Sciatic nerve (tissue), 2 donors: ENCODE measurements at regions not wholly inside any gene's neighbourhood (a gene's known extent, or its start where the extent isn't known, plus 50 kb on each side); places are given as distances from the start of the nearest gene placed in this dataset.

Experiments
- ATAC-seq: fragments of 200-7000 bp; cut with Tn5 transposase; one replicate; pipeline ENCODE4 v1.9.1; 2020; ENCODE audit warnings: mild to moderate bottlenecking, moderate library complexity
- DNase-seq: peaks from one replicate; pipeline ENCODE4 v3.0.0-alpha.2; 2020; ENCODE audit warnings: low spot score
- intact Hi-C: fragments of 100-400 bp; cut with DNase I; formaldehyde crosslinking; loops from one replicate; pipeline ENCODE4 v1.14.2; 2022
- donor health status: DM: no; HTN: no; CAD: no.
- donor health status: DM: no; HTN: no; CAD: no.

- ATAC-seq: no peak
Measured at GRCh38 chr11:127345819-127346459, 345.4 kb upstream of the KIRREL3 start.

GRCh38 chr11:127340438-127340837 is 339.9 kb upstream of the KIRREL3 start:
- intact Hi-C loops: loop anchor here (10.0 kb wide), 1 partner anchor 906 kb away; no protein-coding TSS in a partner anchor
- ATAC-seq (no peak), DNase-seq (no peak)

More at GRCh38 chr11:127345819-127346459, 345.4 kb upstream of the KIRREL3 start:
- intact Hi-C loops: loop anchor here (10.0 kb wide), 1 partner anchor 911 kb away; no protein-coding TSS in a partner anchor
- DNase-seq: peak; percentile 61

- no peak for DNase-seq
- intact Hi-C loops: no loop called here
- ATAC-seq: no peak
Measured at GRCh38 chr11:127339376-127339775, 338.8 kb upstream of the KIRREL3 start.

- DNase-seq (no peak), ATAC-seq (no peak)
- intact Hi-C loops: no loop called here
Measured at GRCh38 chr11:127338380-127339259, 338.1 kb upstream of the KIRREL3 start.

- no peak for ATAC-seq
- no peak for DNase-seq
- intact Hi-C loops: no loop called here
Measured at GRCh38 chr11:127334466-127334865, 333.9 kb upstream of the KIRREL3 start.

GRCh38 chr11:127332896-127333295 is 332.3 kb upstream of the KIRREL3 start:
- DNase-seq: no peak
- ATAC-seq: no peak
- intact Hi-C loops: no loop called here

GRCh38 chr11:127330044-127330443 is 329.5 kb upstream of the KIRREL3 start:
- no peak for DNase-seq
- intact Hi-C loops: no loop called here
- no peak for ATAC-seq

GRCh38 chr11:127308291-127308690 is 307.7 kb upstream of the KIRREL3 start:
- DNase-seq (no peak), ATAC-seq (no peak)
- intact Hi-C loops: no loop called here

GRCh38 chr11:127307700-127308099 is 307.1 kb upstream of the KIRREL3 start:
- intact Hi-C loops: no loop called here
- DNase-seq (no peak), ATAC-seq (no peak)

- DNase-seq (no peak), ATAC-seq (no peak)
- intact Hi-C loops: no loop called here
Measured at GRCh38 chr11:127304634-127305033, 304.1 kb upstream of the KIRREL3 start.

GRCh38 chr11:127288926-127289325 is 288.4 kb upstream of the KIRREL3 start:
- ATAC-seq (no peak), DNase-seq (no peak)
- intact Hi-C loops: no loop called here

GRCh38 chr11:127281534-127281933 is 281.0 kb upstream of the KIRREL3 start:
- intact Hi-C loops: no loop called here
- ATAC-seq: no peak
- no peak for DNase-seq

- ATAC-seq (no peak), DNase-seq (no peak)
- intact Hi-C loops: no loop called here
Measured at GRCh38 chr11:127275774-127276173, 275.2 kb upstream of the KIRREL3 start.

GRCh38 chr11:127274328-127274676 is 273.7 kb upstream of the KIRREL3 start:
- no peak for ATAC-seq
- intact Hi-C loops: no loop called here

GRCh38 chr11:127273593-127274327 is 273.2 kb upstream of the KIRREL3 start:
- no peak for DNase-seq
- intact Hi-C loops: no loop called here
- ATAC-seq: no peak

More at GRCh38 chr11:127274328-127274676, 273.7 kb upstream of the KIRREL3 start:
- no peak for DNase-seq

GRCh38 chr11:127270851-127271250 is 270.3 kb upstream of the KIRREL3 start:
- intact Hi-C loops: no loop called here
- ATAC-seq (no peak), DNase-seq (no peak)

GRCh38 chr11:127269911-127270310 is 269.3 kb upstream of the KIRREL3 start:
- intact Hi-C loops: no loop called here
- ATAC-seq: no peak

GRCh38 chr11:127268932-127269331 is 268.4 kb upstream of the KIRREL3 start:
- ATAC-seq: no peak
- DNase-seq: no peak
- intact Hi-C loops: no loop called here

More at GRCh38 chr11:127269911-127270310, 269.3 kb upstream of the KIRREL3 start:
- no peak for DNase-seq

GRCh38 chr11:127268521-127268920 is 268.0 kb upstream of the KIRREL3 start:
- DNase-seq (no peak), ATAC-seq (no peak)
- intact Hi-C loops: no loop called here

GRCh38 chr11:127259102-127259501 is 258.5 kb upstream of the KIRREL3 start:
- intact Hi-C loops: no loop called here
- DNase-seq: no peak
- no peak for ATAC-seq
